Ectodermal cell (in vitro differentiated cells): ENCODE measurements at regions not wholly inside any gene's neighbourhood (a gene's known extent, or its start where the extent isn't known, plus 50 kb on each side); places are given as distances from the start of the nearest gene placed in this dataset.
"Not testable (repeated sequence)": the region's sequence is repeated elsewhere in the genome, so short reads cannot be mapped to it uniquely, and the experiment has no call there.

ENCODE experiments used
- H3K27ac ChIP-seq: 2 replicates; pipeline ENCODE4 v1.7.0; 2013; ENCODE audit warnings: mild to moderate bottlenecking, low read depth, low read length; ENCODE audit not compliant: insufficient read depth, poor library complexity, severe bottlenecking
- H3K27me3 ChIP-seq: 2 replicates; pipeline ENCODE4 v1.7.0; 2013; ENCODE audit warnings: mild to moderate bottlenecking, low read length; ENCODE audit not compliant: insufficient read depth, control insufficient read depth, poor library complexity, severe bottlenecking
- H3K36me3 ChIP-seq: one replicate; pipeline ENCODE4 v1.7.0; 2013; ENCODE audit warnings: low read length; ENCODE audit not compliant: control insufficient read depth, insufficient read depth
- H3K4me1 ChIP-seq: one replicate; pipeline ENCODE4 v1.7.0; 2013; ENCODE audit warnings: low read length; ENCODE audit not compliant: control insufficient read depth, insufficient read depth
- H3K4me3 ChIP-seq: 2 replicates; pipeline ENCODE4 v1.7.0; 2013; ENCODE audit warnings: low read depth, low read length, control low read depth; ENCODE audit not compliant: insufficient read depth
- H3K9me3 ChIP-seq: 2 replicates; pipeline ENCODE4 v1.7.0; 2013; ENCODE audit warnings: mild to moderate bottlenecking, low read length, moderate library complexity; ENCODE audit not compliant: control insufficient read depth
- WGBS, 2 experiments: methylation state at CpG; one replicate each; pipeline ENCODE4 v1.1.7; 2013; ENCODE audit warnings: missing lambda C conversion rate in 2 of 2; 5-methylcytosine and 5-hydroxymethylcytosine counted together

DNA sequence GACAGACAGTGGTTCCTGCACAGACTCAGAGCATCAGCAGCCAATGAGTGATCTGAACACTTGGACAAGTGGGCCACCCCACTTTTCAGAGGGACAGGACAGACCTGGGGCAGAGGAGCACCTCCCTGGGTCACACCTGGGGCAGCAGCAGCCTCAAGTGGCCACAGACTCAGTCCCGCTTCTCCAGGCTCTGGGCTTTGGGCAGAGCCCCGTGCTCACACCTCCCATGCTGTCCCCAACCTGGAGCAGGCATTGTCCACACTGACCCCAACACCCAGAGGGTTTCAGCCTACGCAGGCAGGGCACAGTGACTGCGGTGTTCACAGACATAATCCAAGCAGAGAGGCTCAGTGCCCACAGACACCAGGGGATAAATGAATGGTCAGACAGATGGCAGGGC lies 135.5 kb upstream of the SFSWAP start:
- peaks cover 4% of the 10 kb centered on the region for H3K9me3 ChIP-seq
- WGBS, 2 experiments, result 92 to 97% methylated on average over 4 of the region's 4 CpGs

DNA sequence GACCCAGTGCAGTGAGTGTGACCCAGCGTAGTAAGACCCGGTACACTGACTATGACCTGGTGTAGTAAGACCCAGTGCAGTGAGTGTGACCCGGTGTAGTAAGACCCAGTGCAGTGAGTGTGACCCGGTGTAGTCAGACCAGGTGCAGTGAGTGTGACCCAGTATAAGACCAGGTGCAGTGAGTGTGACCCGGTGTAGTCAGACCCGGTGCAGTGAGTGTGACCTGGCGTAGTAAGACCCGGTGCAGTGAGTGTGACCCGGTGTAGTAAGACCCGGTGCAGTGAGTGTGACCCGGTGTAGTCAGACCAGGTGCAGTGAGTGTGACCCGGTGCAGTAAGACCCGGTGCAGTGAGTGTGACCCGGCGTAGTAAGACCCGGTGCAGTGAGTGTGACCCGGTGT lies 134.2 kb upstream of the SFSWAP start:
- H3K4me1 ChIP-seq, result peaks cover 13% of the 10 kb centered on the region
- not testable (repeated sequence) for H3K36me3 ChIP-seq, H3K27me3 ChIP-seq, H3K9me3 ChIP-seq, H3K27ac ChIP-seq, H3K4me3 ChIP-seq
- 75 to 79% methylated on average over 11 to 13 of the region's 17 CpGs for WGBS, 2 experiments

More for the DNA sequence above, 135.5 kb upstream of the SFSWAP start:
- Histone ChIP-seq H3K4me3 (no peak overlapping the region), H3K27ac (no peak overlapping the region), H3K36me3 (no peaks in the 10 kb centered on the region), H3K27me3 (no peaks in the 10 kb centered on the region), H3K4me1 (peaks cover 13% of the 10 kb centered on the region)

DNA sequence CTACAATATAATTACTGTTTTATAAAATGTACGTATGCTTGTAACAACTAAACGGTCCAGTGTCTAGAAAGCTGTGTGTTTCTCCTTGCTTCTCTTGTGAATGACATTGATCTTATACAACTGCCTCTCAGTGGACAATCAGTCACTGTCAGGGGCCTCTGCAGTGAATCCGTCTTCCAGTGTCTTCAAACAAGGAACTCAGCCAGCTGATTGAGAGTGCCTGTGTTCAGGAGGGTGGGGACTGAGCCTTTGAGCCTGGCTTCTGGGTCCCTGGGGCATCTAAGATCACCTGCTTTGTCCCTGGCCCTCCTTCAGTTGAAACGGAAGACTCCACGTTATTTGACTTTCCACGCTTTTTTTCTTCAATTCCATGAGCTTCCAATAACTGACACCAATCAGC lies 133.1 kb upstream of the SFSWAP start:
- H3K36me3 ChIP-seq, result no peaks in the 10 kb centered on the region
- H3K27ac ChIP-seq, result no peak overlapping the region
- H3K4me1 ChIP-seq, result peaks cover 13% of the 10 kb centered on the region
- no peak overlapping the region for H3K4me3 ChIP-seq
- peaks cover 4% of the 10 kb centered on the region for H3K9me3 ChIP-seq
- 76% methylated on average over 6 of the region's 6 CpGs for WGBS, 2 experiments
- no peaks in the 10 kb centered on the region for H3K27me3 ChIP-seq

DNA sequence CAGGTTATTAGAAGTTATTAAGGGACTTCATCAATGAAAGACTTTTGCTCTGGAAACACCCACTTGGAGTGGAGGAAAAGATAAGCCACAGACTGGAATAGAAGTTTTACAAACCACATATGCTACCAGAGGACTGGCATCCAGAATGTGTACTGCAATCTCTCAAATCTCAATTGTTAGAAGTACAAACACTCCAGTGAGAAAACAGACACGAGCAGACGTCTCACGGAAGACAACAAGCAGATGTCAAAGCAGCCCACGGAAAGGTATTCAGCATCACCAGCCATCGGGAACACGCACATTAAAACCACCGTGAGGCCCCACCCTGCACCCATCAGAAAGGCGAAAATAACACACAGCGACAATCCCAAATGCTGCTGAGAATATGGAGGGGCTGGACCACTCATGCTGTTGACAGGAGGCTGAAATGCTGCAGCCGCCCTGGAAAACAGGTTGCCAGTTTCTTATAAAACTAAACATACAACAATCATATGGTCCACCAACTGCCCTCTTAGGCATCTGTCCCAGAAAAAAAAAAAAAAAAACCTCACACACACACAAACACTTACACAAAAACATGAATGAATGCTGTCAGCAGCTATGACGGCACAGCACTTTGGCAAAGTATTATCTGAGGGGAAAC lies 131.9 kb upstream of the SFSWAP start:
- Histone ChIP-seq H3K4me1 (peaks cover 13% of the 10 kb centered on the region), H3K36me3 (no peaks in the 10 kb centered on the region), H3K4me3 (no peak overlapping the region), H3K27ac (no peak overlapping the region), H3K27me3 (no peaks in the 10 kb centered on the region), H3K9me3 (peaks cover 4% of the 10 kb centered on the region)
- 87 to 88% methylated on average over 11 of the region's 11 CpGs for WGBS, 2 experiments

DNA sequence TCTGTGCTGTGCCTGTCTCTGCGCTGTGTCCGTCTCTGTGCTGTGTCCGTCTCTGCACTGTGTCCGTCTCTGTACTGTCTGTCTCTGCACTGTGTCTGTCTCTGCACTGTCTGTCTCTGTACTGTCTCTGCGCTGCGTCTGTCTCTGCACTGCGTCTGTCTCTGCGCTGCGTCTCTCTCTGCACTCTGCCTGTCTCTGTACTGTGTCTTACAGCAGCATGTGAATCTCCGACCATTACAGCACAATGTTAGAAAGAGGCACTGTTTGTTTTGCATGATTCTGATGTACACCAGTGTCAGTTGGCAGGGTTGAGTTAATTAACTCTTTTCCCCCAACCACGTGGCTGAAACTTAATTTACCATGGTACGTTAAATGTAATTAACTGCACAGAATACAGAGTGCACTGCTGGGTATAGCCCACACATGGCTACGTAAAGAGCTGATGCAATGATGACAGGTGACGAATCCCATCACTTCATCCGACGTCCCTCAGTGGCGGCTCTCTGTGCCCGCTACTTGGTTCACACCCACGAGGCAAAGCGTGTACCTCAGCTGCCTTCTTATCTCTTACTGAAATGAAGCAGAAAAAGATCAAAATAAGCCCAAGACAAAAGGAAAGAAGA lies 127.7 kb upstream of the SFSWAP start:
- no peaks in the 10 kb centered on the region for H3K4me1 ChIP-seq
- H3K9me3 ChIP-seq, result no peaks in the 10 kb centered on the region
- no peak overlapping the region for H3K4me3 ChIP-seq

DNA sequence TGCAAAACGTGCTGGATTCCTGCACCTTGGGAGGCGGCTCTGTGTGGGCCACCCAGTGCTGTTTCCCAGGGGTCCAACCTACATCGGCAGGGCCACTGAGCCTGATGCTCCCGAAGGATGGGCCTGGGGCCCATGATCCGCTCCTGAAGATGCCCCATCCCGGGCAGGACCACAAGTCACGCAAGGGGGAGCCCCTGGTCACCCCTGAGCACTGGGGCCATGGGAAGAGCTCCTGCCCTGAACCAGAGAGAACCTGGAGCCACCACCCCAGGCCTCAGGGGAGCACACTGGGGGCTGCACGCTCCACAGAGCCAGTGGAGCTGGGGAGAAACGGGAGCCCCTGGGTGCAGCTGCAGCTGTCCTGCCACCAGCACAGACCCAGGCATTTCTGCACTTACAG lies 124.6 kb upstream of the SFSWAP start:
- Histone ChIP-seq H3K4me3 (no peak overlapping the region), H3K9me3 (no peaks in the 10 kb centered on the region), H3K4me1 (peaks cover 3% of the 10 kb centered on the region), H3K27me3 (no peaks in the 10 kb centered on the region), H3K27ac (no peak overlapping the region), H3K36me3 (no peaks in the 10 kb centered on the region)
- 88 to 90% methylated on average over 9 of the region's 9 CpGs for WGBS, 2 experiments

More for the DNA sequence above, 127.7 kb upstream of the SFSWAP start:
- no peaks in the 10 kb centered on the region for H3K27me3 ChIP-seq
- no peaks in the 10 kb centered on the region for H3K36me3 ChIP-seq
- H3K27ac ChIP-seq, result no peak overlapping the region
- WGBS, 2 experiments, result 87 to 88% methylated on average over 20 of the region's 20 CpGs

DNA sequence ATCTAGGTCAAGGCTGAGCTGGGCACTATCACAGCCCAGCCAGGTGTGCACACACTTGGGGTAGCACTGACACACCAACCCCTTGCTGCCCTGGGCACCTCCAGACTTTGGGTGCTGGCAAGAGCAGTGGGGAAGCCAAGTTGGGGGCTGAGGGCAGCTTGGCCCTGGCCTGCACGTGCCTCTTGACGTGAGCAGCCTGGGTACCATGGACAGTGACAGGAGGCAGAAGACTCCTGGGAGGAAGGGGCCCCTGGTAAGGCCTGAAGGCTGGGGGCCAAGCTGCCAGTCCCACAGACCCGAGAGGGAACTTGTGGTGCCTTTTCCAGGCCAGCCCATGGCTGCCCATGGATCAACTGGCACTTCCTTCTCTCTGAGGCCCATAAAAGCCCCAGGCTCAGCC lies 124.1 kb upstream of the SFSWAP start:
- Histone ChIP-seq H3K4me1 (peaks cover 3% of the 10 kb centered on the region), H3K27me3 (no peaks in the 10 kb centered on the region), H3K4me3 (no peak overlapping the region), H3K36me3 (no peaks in the 10 kb centered on the region), H3K27ac (no peak overlapping the region), H3K9me3 (no peaks in the 10 kb centered on the region)
- WGBS, 2 experiments, result 69 to 76% methylated on average over 3 of the region's 3 CpGs

DNA sequence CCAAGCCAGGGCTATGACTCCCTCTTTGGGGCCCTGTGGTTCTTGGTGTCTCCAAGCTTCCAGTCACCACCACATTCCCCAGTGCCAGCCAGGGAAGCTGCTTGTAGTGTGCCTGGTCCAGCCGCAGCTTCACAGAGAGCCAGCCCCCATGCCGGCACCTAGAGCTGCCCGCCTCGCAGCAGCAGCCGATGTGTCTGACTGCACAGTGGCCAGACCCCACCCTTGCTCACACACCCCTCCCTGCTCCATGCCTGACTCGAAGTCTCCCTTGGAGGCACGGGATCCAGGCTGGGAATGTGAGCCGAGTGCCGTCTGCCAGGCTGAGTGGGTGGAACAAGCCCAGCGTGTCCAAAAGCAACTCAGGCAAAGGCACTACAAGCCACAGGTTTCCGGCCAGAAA lies 123.3 kb upstream of the SFSWAP start:
- WGBS, 2 experiments, result 82 to 84% methylated on average over 11 of the region's 11 CpGs
- Histone ChIP-seq H3K36me3 (no peaks in the 10 kb centered on the region), H3K4me3 (no peak overlapping the region), H3K27me3 (no peaks in the 10 kb centered on the region), H3K4me1 (peaks cover 3% of the 10 kb centered on the region), H3K27ac (no peak overlapping the region), H3K9me3 (no peaks in the 10 kb centered on the region)

DNA sequence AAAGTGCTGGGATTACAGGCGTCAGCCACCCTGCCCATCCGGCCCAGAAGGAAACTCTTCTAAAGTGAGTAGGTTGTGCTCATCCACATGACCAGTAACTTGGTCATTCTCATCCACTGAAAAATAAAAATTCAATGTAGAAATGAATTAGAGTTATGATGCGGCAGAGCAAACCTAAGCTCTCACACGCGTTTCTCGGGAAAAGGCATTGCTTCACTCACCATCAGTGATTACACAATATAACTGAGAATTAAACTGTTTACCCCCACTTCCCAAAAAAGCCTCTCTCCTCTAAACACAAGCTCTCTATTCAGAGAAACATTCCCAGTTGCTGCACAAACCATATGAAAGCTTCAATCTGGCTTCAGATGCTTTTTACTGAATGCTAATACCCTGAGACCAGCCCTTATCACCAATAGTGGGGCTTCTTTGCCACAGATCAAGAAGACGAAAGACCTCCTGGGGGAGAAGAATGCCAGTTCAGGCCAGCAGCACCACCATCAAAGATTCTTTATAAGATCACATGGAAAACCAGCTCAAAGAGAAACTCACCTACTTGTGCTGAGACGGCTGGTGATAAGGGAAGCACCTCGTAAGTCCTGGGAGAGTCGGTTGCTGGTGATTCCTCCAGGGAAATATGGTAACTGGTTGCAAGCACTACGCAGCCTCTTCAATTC lies 121.5 kb upstream of the SFSWAP start:
- Histone ChIP-seq H3K4me3 (no peak overlapping the region), H3K27ac (no peak overlapping the region), H3K4me1 (peaks cover 3% of the 10 kb centered on the region), H3K9me3 (no peaks in the 10 kb centered on the region), H3K27me3 (no peaks in the 10 kb centered on the region), H3K36me3 (no peaks in the 10 kb centered on the region)
- WGBS, 2 experiments, result 56 to 64% methylated on average over 11 of the region's 11 CpGs

DNA sequence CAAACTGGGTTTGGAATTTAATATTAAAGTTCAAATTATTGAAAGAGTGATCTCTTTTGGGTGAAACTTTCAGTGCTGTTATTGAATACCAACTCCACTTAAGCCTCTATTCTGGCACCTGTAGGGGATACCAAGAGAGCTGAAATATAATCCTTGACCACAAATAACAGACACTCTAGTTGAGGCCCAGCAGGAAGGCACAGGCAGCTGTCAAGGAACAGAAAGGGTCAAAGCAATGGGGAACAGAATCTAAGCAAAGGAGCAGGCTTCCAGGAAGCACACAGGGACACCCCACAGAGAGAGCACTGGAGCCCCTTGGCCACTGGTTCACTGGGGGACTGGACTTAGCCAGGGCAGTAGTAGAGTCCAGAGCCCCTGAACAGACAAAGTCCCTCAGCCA lies 120.9 kb upstream of the SFSWAP start:
- H3K4me3 ChIP-seq, result no peak overlapping the region
- H3K27me3 ChIP-seq, result no peaks in the 10 kb centered on the region
- no peaks in the 10 kb centered on the region for H3K9me3 ChIP-seq
- H3K27ac ChIP-seq, result no peak overlapping the region
- peaks cover 3% of the 10 kb centered on the region for H3K4me1 ChIP-seq
- no peaks in the 10 kb centered on the region for H3K36me3 ChIP-seq
